Adrenal gland (tissue), 5 donors: ENCODE measurements at regions not wholly inside any gene's neighbourhood (a gene's known extent, or its start where the extent isn't known, plus 50 kb on each side); places are given as distances from the start of the nearest gene placed in this dataset.

Experiments used
- CTCF ChIP-seq, 6 experiments: fragments of 450-650 bp in 4 of 6; fragments of 200-600 bp in 2 of 6; sonication (generic) in 1 of 6; IDR thresholded peaks; 1 replicate in 5 of 6; 2 replicates in 1 of 6; pipeline versions ENCODE4 v1.5.1 to v1.8.0; 2016 to 2021; ENCODE audit warnings: antibody characterized with exemption in 6 of 6, mild to moderate bottlenecking in 2 of 6, moderate library complexity in 1 of 6
- POLR2A ChIP-seq, 2 donors: fragments of 450-650 bp; IDR thresholded peaks; one replicate each; pipeline ENCODE4 v1.6.1; 2017; ENCODE audit warnings: antibody characterized with exemption in 2 of 2, mild to moderate bottlenecking in 2 of 2, moderate library complexity in 1 of 2
- donor health status: DM: no; HTN: no; CAD: no.

- no peak for TF ChIP-seq CTCF (IDR thresholded peaks at IDR 0.05)
- no peak for TF ChIP-seq POLR2A (IDR thresholded peaks at IDR 0.05)
These were observed 627.7 kb downstream of the FGF9 start for GRCh38 chr13:22298530-22298929.
